ENCODE measurements at regions not wholly inside any gene's neighbourhood (a gene's known extent, or its start where the extent isn't known, plus 50 kb on each side); places are given as distances from the start of the nearest gene placed in this dataset.
"Not testable (repeated sequence)": the region's sequence is repeated elsewhere in the genome, so short reads cannot be mapped to it uniquely, and the experiment has no call there.

DNA sequence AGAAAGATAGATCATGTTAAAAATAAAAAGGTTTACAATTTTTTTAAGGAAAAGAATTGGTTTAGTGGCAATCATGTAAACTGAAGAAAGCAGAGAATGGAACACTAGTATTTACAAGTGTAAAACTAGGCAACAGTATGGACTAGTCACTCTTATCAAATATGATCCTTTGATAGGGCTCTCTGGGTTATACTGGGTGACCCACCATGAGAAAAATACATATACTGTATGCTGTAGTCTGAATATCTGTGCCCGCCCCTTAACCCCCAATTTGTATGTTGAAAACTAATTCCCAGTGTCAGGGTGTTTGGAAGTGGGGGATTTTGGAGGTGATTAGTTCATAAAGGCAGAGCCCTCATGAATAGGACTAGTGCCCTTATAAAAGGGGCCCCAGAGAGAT lies 236.8 kb upstream of the TARS1 start:
- 100% methylated on average over 1 of the region's 1 CpG for WGBS, 2 donors
- no peak overlapping the region for H3K27ac ChIP-seq
- TF ChIP-seq CTCF (IDR thresholded peaks at IDR 0.05) (no peak), POLR2A (IDR thresholded peaks at IDR 0.05) (no peak)
- H3K27me3 ChIP-seq = no peaks in the 10 kb centered on the region
- H3K4me1 ChIP-seq = peaks cover 3% of the 10 kb centered on the region
- intact Hi-C loops (cut with DNase I; ENCODE audit: low total_unique reads) = no loop called here
- H3K9me3 ChIP-seq = no peaks in the 10 kb centered on the region
- no peak for DNase-seq
- no peaks in the 10 kb centered on the region for H3K36me3 ChIP-seq (ENCODE audit: low read depth, missing control alignments)
- H3K4me3 ChIP-seq = no peak overlapping the region

GRCh38 chr5:33205079-33205478 lies 235.7 kb upstream of the TARS1 start:
- Histone ChIP-seq H3K4me1 (peaks cover 3% of the 10 kb centered on the region), H3K4me3 (no peak overlapping the region), H3K27ac (no peak overlapping the region), H3K36me3 (ENCODE audit: low read depth, missing control alignments) (no peaks in the 10 kb centered on the region), H3K27me3 (no peaks in the 10 kb centered on the region), H3K9me3 (no peaks in the 10 kb centered on the region)
- DNase-seq = no peak
- 77 to 82% methylated on average over 3 of the region's 3 CpGs for WGBS, 2 donors
- intact Hi-C loops (cut with DNase I; ENCODE audit: low total_unique reads) = no loop called here
- TF ChIP-seq POLR2A (IDR thresholded peaks at IDR 0.05) = no peak
- no peak for TF ChIP-seq CTCF (IDR thresholded peaks at IDR 0.05)

DNA sequence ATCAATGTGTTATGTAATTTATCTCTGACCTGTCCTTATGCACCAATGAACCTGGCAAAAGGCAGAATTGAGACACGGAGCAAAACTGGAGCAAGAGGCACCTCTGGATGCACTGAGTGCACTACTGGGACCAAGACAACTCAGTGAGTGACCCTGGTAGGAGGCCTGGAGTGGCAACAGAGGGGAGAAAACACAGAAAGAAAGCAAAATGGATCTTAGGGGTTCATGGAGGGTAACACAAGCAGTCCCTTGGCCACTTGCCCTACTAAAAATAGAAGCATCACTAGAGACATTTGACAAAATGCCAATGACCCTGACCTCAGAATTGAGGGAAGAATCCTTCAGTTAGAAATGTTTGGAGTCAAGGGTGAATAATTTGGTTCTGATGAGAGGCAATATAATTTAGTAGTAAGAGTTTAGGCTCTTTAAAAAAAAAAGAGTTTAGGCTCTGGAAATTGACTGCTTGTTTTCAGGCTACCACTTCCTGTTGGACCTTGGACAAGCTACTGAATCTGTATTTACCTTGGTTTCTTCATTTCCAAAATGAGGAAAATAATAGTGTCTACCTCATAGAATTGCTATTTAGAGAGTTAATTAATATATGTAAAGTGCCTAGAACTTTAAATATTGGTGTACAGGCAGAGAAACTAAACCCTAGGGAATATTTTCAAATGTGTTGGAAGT lies 234.9 kb upstream of the TARS1 start:
- peaks cover 3% of the 10 kb centered on the region for H3K4me1 ChIP-seq
- intact Hi-C loops (cut with DNase I; ENCODE audit: low total_unique reads) = no loop called here
- no peaks in the 10 kb centered on the region for H3K36me3 ChIP-seq (ENCODE audit: low read depth, missing control alignments)
- H3K27ac ChIP-seq = no peak overlapping the region
- TF ChIP-seq CTCF (IDR thresholded peaks at IDR 0.05) (no peak), POLR2A (IDR thresholded peaks at IDR 0.05) (no peak)
- H3K9me3 ChIP-seq = no peaks in the 10 kb centered on the region
- H3K27me3 ChIP-seq = no peaks in the 10 kb centered on the region
- H3K4me3 ChIP-seq = no peak overlapping the region
- no peak for DNase-seq
- 48 to 59% methylated on average over 1 of the region's 1 CpG for WGBS, 2 donors

- Histone ChIP-seq H3K9me3 (no peaks in the 10 kb centered on the region), H3K36me3 (ENCODE audit: low read depth, missing control alignments) (no peaks in the 10 kb centered on the region), H3K4me1 (peaks cover 3% of the 10 kb centered on the region), H3K27me3 (no peaks in the 10 kb centered on the region), H3K4me3 (no peak overlapping the region), H3K27ac (no peak overlapping the region)
- intact Hi-C loops (cut with DNase I; ENCODE audit: low total_unique reads) = no loop called here
- no peak for DNase-seq
- TF ChIP-seq POLR2A (IDR thresholded peaks at IDR 0.05) (no peak), CTCF (IDR thresholded peaks at IDR 0.05) (no peak)
- 92 to 96% methylated on average over 3 of the region's 3 CpGs for WGBS, 2 donors
Observed at GRCh38 chr5:33206962-33207506, 233.7 kb upstream of the TARS1 start.

GRCh38 chr5:33209252-33209651 lies 231.5 kb upstream of the TARS1 start:
- H3K27ac ChIP-seq = no peak overlapping the region
- no peaks in the 10 kb centered on the region for H3K36me3 ChIP-seq (ENCODE audit: low read depth, missing control alignments)
- WGBS, 2 donors = 83 to 86% methylated on average over 9 of the region's 9 CpGs
- H3K9me3 ChIP-seq = no peaks in the 10 kb centered on the region
- TF ChIP-seq POLR2A (IDR thresholded peaks at IDR 0.05) (no peak), CTCF (IDR thresholded peaks at IDR 0.05) (no peak)
- H3K27me3 ChIP-seq = no peaks in the 10 kb centered on the region
- peaks cover 6% of the 10 kb centered on the region for H3K4me1 ChIP-seq
- DNase-seq = no peak
- no peak overlapping the region for H3K4me3 ChIP-seq
- intact Hi-C loops (cut with DNase I; ENCODE audit: low total_unique reads) = no loop called here

DNA sequence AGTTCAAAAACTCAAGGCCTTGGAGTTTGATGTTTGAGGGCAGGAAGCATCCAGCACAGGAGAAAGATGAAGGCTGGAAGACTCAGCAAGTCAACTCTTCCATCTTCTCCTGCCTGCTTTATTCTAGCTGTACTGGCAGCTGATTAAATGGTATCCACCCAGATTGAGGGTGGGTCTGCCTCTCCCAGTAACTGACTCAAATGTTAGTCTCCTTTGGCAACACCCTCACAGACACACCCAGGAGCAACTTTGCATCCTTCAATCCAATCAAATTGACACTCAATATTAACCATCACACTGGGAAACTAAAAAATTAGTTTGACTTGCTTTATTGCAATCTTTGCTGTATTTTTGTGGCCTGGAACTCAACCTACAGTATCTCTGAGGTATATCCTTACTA lies 230.5 kb upstream of the TARS1 start:
- intact Hi-C loops (cut with DNase I; ENCODE audit: low total_unique reads); H3K36me3 ChIP-seq (ENCODE audit: low read depth, missing control alignments); H3K9me3 ChIP-seq; H3K27ac ChIP-seq; DNase-seq; H3K4me3 ChIP-seq; H3K27me3 ChIP-seq; H3K4me1 ChIP-seq: not testable (repeated sequence)
